ENCODE measurements at regions not wholly inside any gene's neighbourhood (a gene's known extent, or its start where the extent isn't known, plus 50 kb on each side); places are given as distances from the start of the nearest gene placed in this dataset.

GRCh38 chr2:145741181-145741580 lies 1221.3 kb upstream of the ZEB2 start:
- TF ChIP-seq, protein P1, sequence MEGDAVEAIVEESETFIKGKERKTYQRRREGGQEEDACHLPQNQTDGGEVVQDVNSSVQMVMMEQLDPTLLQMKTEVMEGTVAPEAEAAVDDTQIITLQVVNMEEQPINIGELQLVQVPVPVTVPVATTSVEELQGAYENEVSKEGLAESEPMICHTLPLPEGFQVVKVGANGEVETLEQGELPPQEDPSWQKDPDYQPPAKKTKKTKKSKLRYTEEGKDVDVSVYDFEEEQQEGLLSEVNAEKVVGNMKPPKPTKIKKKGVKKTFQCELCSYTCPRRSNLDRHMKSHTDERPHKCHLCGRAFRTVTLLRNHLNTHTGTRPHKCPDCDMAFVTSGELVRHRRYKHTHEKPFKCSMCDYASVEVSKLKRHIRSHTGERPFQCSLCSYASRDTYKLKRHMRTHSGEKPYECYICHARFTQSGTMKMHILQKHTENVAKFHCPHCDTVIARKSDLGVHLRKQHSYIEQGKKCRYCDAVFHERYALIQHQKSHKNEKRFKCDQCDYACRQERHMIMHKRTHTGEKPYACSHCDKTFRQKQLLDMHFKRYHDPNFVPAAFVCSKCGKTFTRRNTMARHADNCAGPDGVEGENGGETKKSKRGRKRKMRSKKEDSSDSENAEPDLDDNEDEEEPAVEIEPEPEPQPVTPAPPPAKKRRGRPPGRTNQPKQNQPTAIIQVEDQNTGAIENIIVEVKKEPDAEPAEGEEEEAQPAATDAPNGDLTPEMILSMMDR (conservative IDR thresholded peaks at IDR 0.05; ENCODE audit: low read depth, low read length) = no peak
- TF ChIP-seq EZH2 (IDR thresholded peaks at IDR 0.05; ENCODE audit: borderline replicate concordance, low read depth, low read length, poor library complexity, severe bottlenecking) = no peak
